HepG2 (cell line): ENCODE measurements at regions not wholly inside any gene's neighbourhood (a gene's known extent, or its start where the extent isn't known, plus 50 kb on each side); places are given as distances from the start of the nearest gene placed in this dataset.

Source experiments
- ATAC-seq: fragments of 200-7000 bp; cut with Tn5 transposase; 3 replicates; pipeline ENCODE4 v1.9.1; 2020; ENCODE audit warnings: mild to moderate bottlenecking, moderate library complexity
- BruUV-seq: library from RNA; stranded (reverse); fragments of 400-500 nt; replicated peaks from 2 replicates; lab custom pipeline; 2021; lab: Mats Ljungman, UMichigan
- CTCF ChIA-PET: fragments of 300-600 bp; formaldehyde crosslinking; extraction: SDS; loops from one replicate; lab custom pipeline; 2021; ENCODE audit warnings: low total read pairs, inconsistent platforms, low intra/inter-chr PET ratio; lab: Yijun Ruan, JAX
- POLR2A ChIA-PET: fragments of 350-600 bp; sonication (Branson Sonifier 250); formaldehyde crosslinking; loops from one replicate; lab custom pipeline; 2020; ENCODE audit warnings: antibody characterized with exemption, inconsistent platforms; lab: Yijun Ruan, JAX
- DNase-seq: peaks from one replicate; pipeline ENCODE4 v3.0.0-alpha.2; 2015; ENCODE audit warnings: low spot score
- FAIRE-seq: peaks from 3 replicates; lab custom pipeline; 2011; peaks lifted over from hg19 to GRCh38; lab: Jason Lieb, UNC
- H2AFZ ChIP-seq: one replicate; pipeline ENCODE4 v1.6.1; 2011; ENCODE audit warnings: low read length, inconsistent platforms
- H3K27ac ChIP-seq: fragments of 300-600 bp; 3 replicates; pipeline ENCODE4 v1.8.0; 2011; ENCODE audit warnings: mixed run types, mild to moderate bottlenecking, mixed read lengths, low read length, inconsistent platforms; ENCODE audit not compliant: insufficient read depth; ENCODE audit errors: extremely low read length
- H3K27me3 ChIP-seq, 2 experiments: fragments of 200-600 bp in 1 of 2; 2 replicates in 1 of 2; 3 replicates in 1 of 2; pipeline versions ENCODE4 v1.6.0 to v1.8.0; 2011; ENCODE audit warnings: low read length in 2 of 2, mild to moderate bottlenecking in 2 of 2, moderate library complexity in 2 of 2, inconsistent platforms in 1 of 2; ENCODE audit not compliant: insufficient read depth in 2 of 2, control insufficient read depth in 1 of 2
- H3K36me3 ChIP-seq, 2 experiments: fragments of 200-600 bp in 1 of 2; replicated peaks in 1 of 2; 2 replicates in 1 of 2; 3 replicates in 1 of 2; pipeline versions ENCODE4 v1.5.1 to v1.8.0; 2011; ENCODE audit warnings: low read length in 2 of 2, inconsistent platforms in 1 of 2; ENCODE audit not compliant: insufficient read depth in 2 of 2, control insufficient read depth in 1 of 2
- H3K4me1 ChIP-seq: 2 replicates; pipeline ENCODE4 v1.5.1; 2012; ENCODE audit warnings: low read length, inconsistent platforms; ENCODE audit not compliant: insufficient read depth
- H3K4me2 ChIP-seq: 2 replicates; pipeline ENCODE4 v1.6.0; 2011; ENCODE audit warnings: low read depth, low read length, inconsistent platforms
- H3K4me3 ChIP-seq, 3 experiments: fragments of 200-600 bp in 1 of 3; sonication (generic), shearing (Covaris generic) in 1 of 3; replicated peaks in 1 of 3; 2 replicates each; pipeline ENCODE4 v1.5.1; 2011 to 2016; ENCODE audit warnings: low read length in 3 of 3, inconsistent platforms in 2 of 3, low read depth in 2 of 3, mild to moderate bottlenecking in 2 of 3, control low read depth in 1 of 3, mixed read lengths in 1 of 3; ENCODE audit not compliant: insufficient read depth in 1 of 3
- H3K79me2 ChIP-seq: one replicate; pipeline ENCODE4 v1.6.1; 2011; ENCODE audit warnings: low read length, inconsistent platforms; ENCODE audit not compliant: insufficient read depth
- H3K9ac ChIP-seq: 2 replicates; pipeline ENCODE4 v1.6.0; 2011; ENCODE audit warnings: mild to moderate bottlenecking, low read depth, low read length, inconsistent platforms; ENCODE audit not compliant: insufficient read depth
- H3K9me3 ChIP-seq: 2 replicates; pipeline ENCODE4 v1.5.1; 2012; ENCODE audit warnings: mild to moderate bottlenecking, low read length
- H4K20me1 ChIP-seq: 2 replicates; pipeline ENCODE4 v1.6.0; 2011; ENCODE audit warnings: inconsistent platforms, mild to moderate bottlenecking, low read length, moderate library complexity; ENCODE audit not compliant: insufficient read depth
- ATF7 ChIP-seq, 2 experiments: fragments of 450-650 bp in 1 of 2; sonication (generic) in 1 of 2; formaldehyde crosslinking in 1 of 2; IDR thresholded peaks; 2 replicates each; pipeline versions ENCODE4 v1.4.0 to v1.6.1; 2016 to 2020; ENCODE audit warnings: antibody characterized with exemption in 1 of 2, mild to moderate bottlenecking in 1 of 2, missing genetic modification reagents in 1 of 2
- HMGXB3 ChIP-seq: sonication (generic); formaldehyde crosslinking; IDR thresholded peaks from 2 replicates; pipeline ENCODE4 v1.4.0; 2020; ENCODE audit warnings: missing genetic modification reagents, borderline replicate concordance
- HNRNPUL1 ChIP-seq: fragments of 200-400 bp; formaldehyde crosslinking; IDR thresholded peaks from 2 replicates; pipeline ENCODE4 v1.6.1; 2017; ENCODE audit warnings: low read depth, mild to moderate bottlenecking, low read length, moderate library complexity
- PITX1 ChIP-seq: sonication (generic); formaldehyde crosslinking; IDR thresholded peaks from 2 replicates; pipeline ENCODE4 v1.5.1; 2020; ENCODE audit warnings: mild to moderate bottlenecking, missing genetic modification reagents
- REL ChIP-seq: sonication (generic); formaldehyde crosslinking; conservative IDR thresholded peaks from 2 replicates; pipeline ENCODE4 v1.8.0; 2022; ENCODE audit warnings: mild to moderate bottlenecking, missing genetic modification reagents, moderate library complexity
- TFDP1 ChIP-seq: IDR thresholded peaks from 2 replicates; pipeline ENCODE4 v1.6.1; 2016; ENCODE audit warnings: missing compliant biosample characterization, missing genetic modification reagents, borderline replicate concordance
- ZFP90 ChIP-seq: sonication (generic); formaldehyde crosslinking; IDR thresholded peaks from 2 replicates; pipeline ENCODE4 v1.8.0; 2022; ENCODE audit warnings: missing genetic modification reagents, mild to moderate bottlenecking, inconsistent platforms, borderline replicate concordance
- ZNF33B ChIP-seq: sonication (generic); formaldehyde crosslinking; IDR thresholded peaks from 2 replicates; pipeline ENCODE4 v1.5.1; 2020; ENCODE audit warnings: mild to moderate bottlenecking, missing genetic modification reagents
- ZNF512 ChIP-seq: sonication (generic); formaldehyde crosslinking; IDR thresholded peaks from 2 replicates; pipeline ENCODE4 v1.4.0; 2020; ENCODE audit warnings: mild to moderate bottlenecking, missing genetic modification reagents
- ZSCAN9 ChIP-seq: IDR thresholded peaks from 2 replicates; pipeline ENCODE4 v1.6.1; 2016; ENCODE audit warnings: borderline replicate concordance
- WGBS: methylation state at CpG from one replicate; pipeline ENCODE4 v1.1.6; 2017; ENCODE audit warnings: low lambda C conversion rate; 5-methylcytosine and 5-hydroxymethylcytosine counted together
- in situ Hi-C: cut with HindIII; loops from 2 replicates; pipeline ENCODE4 v1.10.0; 2017; ENCODE audit warnings: low pct_unique_long_range_greater_than_20kb; ENCODE audit not compliant: extremely low pct_ligation_motif_present
- intact Hi-C: fragments of 100-400 bp; cut with micrococcal nuclease; formaldehyde crosslinking; loops from one replicate; pipeline ENCODE4 v1.10.0; 2022; ENCODE audit not compliant: unreplicated experiment

- H3K4me2 ChIP-seq = no peak overlapping the region
- H3K27ac ChIP-seq = no peak overlapping the region
- no peaks in the 10 kb centered on the region for H3K9me3 ChIP-seq
- no peak overlapping the region for H3K4me3 ChIP-seq
- H3K4me1 ChIP-seq = no peaks in the 10 kb centered on the region
- H3K36me3 ChIP-seq = no peaks in the 10 kb centered on the region
- whole genome bisulfite sequencing = 43% methylated on average over 1 of the region's 1 CpG
- intact Hi-C loops = no loop called here
- no peak for ATAC-seq
- no peak overlapping the region for H2AFZ ChIP-seq
- CTCF ChIA-PET = no interaction called here
- no peaks in the 10 kb centered on the region for H3K27me3 ChIP-seq
- no peaks in the 10 kb centered on the region for H3K79me2 ChIP-seq
- no peaks in the 10 kb centered on the region for H4K20me1 ChIP-seq
- BruUV-seq = no TSS peak
- no peak overlapping the region for H3K9ac ChIP-seq
- FAIRE-seq = no peak
- POLR2A ChIA-PET = no interaction called here
- TF ChIP-seq ATF7 (IDR thresholded peaks at IDR 0.05) (peak; percentile 46), ATF7 (CRISPR knock-in tag; IDR thresholded peaks at IDR 0.05) (no peak), ZNF33B (CRISPR knock-in tag) (no peak)
- TF ChIP-seq, all 625 proteins: peak for 1
- in situ Hi-C loops = no loop called here
- no peak for DNase-seq
Observed at GRCh38 chr12:25682421-25682820, 129.3 kb upstream of the LMNTD1 start.

- H3K9ac ChIP-seq = no peak overlapping the region
- in situ Hi-C loops (no loop called here), intact Hi-C loops (no loop called here)
- H3K4me2 ChIP-seq = no peak overlapping the region
- ChIA-PET CTCF (no interaction called here), POLR2A (no interaction called here)
- no peak overlapping the region for H2AFZ ChIP-seq
- H3K79me2 ChIP-seq = no peaks in the 10 kb centered on the region
- 0% methylated on average over 2 of the region's 2 CpGs for WGBS
- ATAC-seq = no peak
- no peaks in the 10 kb centered on the region for H3K27me3 ChIP-seq
- no peaks in the 10 kb centered on the region for H3K4me1 ChIP-seq
- no peaks in the 10 kb centered on the region for H3K9me3 ChIP-seq
- no peaks in the 10 kb centered on the region for H3K36me3 ChIP-seq
- H3K4me3 ChIP-seq = no peak overlapping the region
- H4K20me1 ChIP-seq = no peaks in the 10 kb centered on the region
- FAIRE-seq = no peak
- no peak overlapping the region for H3K27ac ChIP-seq
- TF ChIP-seq REL (CRISPR knock-in tag) = no peak
- no peak for TF ChIP-seq ZFP90
- no peak for TF ChIP-seq ZNF512 (CRISPR knock-in tag)
- no peak for TF ChIP-seq HMGXB3 (CRISPR knock-in tag)
- TF ChIP-seq ZSCAN9 (CRISPR knock-in tag) = no peak
- no peak for TF ChIP-seq PITX1
- TF ChIP-seq TFDP1 (CRISPR knock-in tag) = no peak
- TF ChIP-seq HNRNPUL1 = no peak
- no peak for DNase-seq
- no TSS peak for BruUV-seq
Observed at GRCh38 chr12:25684070-25684469, 131.0 kb upstream of the LMNTD1 start.
